Activated naive CD8-positive, alpha-beta T cell treated with anti-CD3 and anti-CD28 coated beads for 36 hours (primary cell): ENCODE measurements at regions not wholly inside any gene's neighbourhood (a gene's known extent, or its start where the extent isn't known, plus 50 kb on each side); places are given as distances from the start of the nearest gene placed in this dataset.

Experiments used
- DNase-seq: peaks from one replicate; pipeline ENCODE4 v3.0.0; 2021
- H3K27ac Mint-ChIP-seq: one replicate; pipeline ENCODE4 v1.8.0; 2022; ENCODE audit warnings: mild to moderate bottlenecking, moderate library complexity, mixed read lengths
- H3K27me3 Mint-ChIP-seq: one replicate; pipeline ENCODE4 v1.8.0; 2022; ENCODE audit warnings: mild to moderate bottlenecking, mixed read lengths
- H3K36me3 Mint-ChIP-seq: one replicate; pipeline ENCODE4 v1.8.0; 2021; ENCODE audit warnings: mild to moderate bottlenecking, mixed read lengths
- H3K4me1 Mint-ChIP-seq: one replicate; pipeline ENCODE4 v1.8.0; 2021; ENCODE audit warnings: mixed read lengths
- H3K4me3 Mint-ChIP-seq: one replicate; pipeline ENCODE4 v1.8.0; 2022; ENCODE audit warnings: mild to moderate bottlenecking, moderate library complexity, mixed read lengths
- H3K9me3 Mint-ChIP-seq: one replicate; pipeline ENCODE4 v1.8.0; 2022; ENCODE audit warnings: mixed read lengths

GRCh38 chr13:112124141-112124540 is 57.2 kb downstream of the SOX1 start:
- Mint-ChIP-seq H3K9me3 (no peaks in the 10 kb centered on the region), H3K36me3 (no peaks in the 10 kb centered on the region), H3K27me3 (peaks cover 23% of the 10 kb centered on the region), H3K4me3 (no peak overlapping the region), H3K27ac (no peak overlapping the region), H3K4me1 (no peaks in the 10 kb centered on the region)
- no peak for DNase-seq

GRCh38 chr13:112127564-112128330 is 60.8 kb downstream of the SOX1 start:
- H3K4me1 Mint-ChIP-seq = no peaks in the 10 kb centered on the region
- no peaks in the 10 kb centered on the region for H3K9me3 Mint-ChIP-seq
- H3K36me3 Mint-ChIP-seq = no peaks in the 10 kb centered on the region
- no peak overlapping the region for H3K27ac Mint-ChIP-seq
- peaks cover 13% of the 10 kb centered on the region for H3K27me3 Mint-ChIP-seq
- no peak for DNase-seq
- H3K4me3 Mint-ChIP-seq = no peak overlapping the region

GRCh38 chr13:112128331-112128610 is 61.3 kb downstream of the SOX1 start:
- H3K4me1 Mint-ChIP-seq = no peaks in the 10 kb centered on the region
- peaks cover 13% of the 10 kb centered on the region for H3K27me3 Mint-ChIP-seq
- no peak overlapping the region for H3K27ac Mint-ChIP-seq
- no peak overlapping the region for H3K4me3 Mint-ChIP-seq
- H3K36me3 Mint-ChIP-seq = no peaks in the 10 kb centered on the region
- H3K9me3 Mint-ChIP-seq = no peaks in the 10 kb centered on the region
- DNase-seq = no peak

GRCh38 chr13:112130418-112130817 is 63.5 kb downstream of the SOX1 start:
- no peaks in the 10 kb centered on the region for H3K4me1 Mint-ChIP-seq
- no peak for DNase-seq
- no peaks in the 10 kb centered on the region for H3K9me3 Mint-ChIP-seq
- no peak overlapping the region for H3K27ac Mint-ChIP-seq
- no peaks in the 10 kb centered on the region for H3K36me3 Mint-ChIP-seq
- peaks cover 12% of the 10 kb centered on the region for H3K27me3 Mint-ChIP-seq
- no peak overlapping the region for H3K4me3 Mint-ChIP-seq

- Mint-ChIP-seq H3K4me3 (no peak overlapping the region), H3K27ac (no peak overlapping the region), H3K4me1 (no peaks in the 10 kb centered on the region), H3K36me3 (no peaks in the 10 kb centered on the region), H3K27me3 (peaks cover 14% of the 10 kb centered on the region), H3K9me3 (no peaks in the 10 kb centered on the region)
- DNase-seq = no peak
These were observed 64.2 kb downstream of the SOX1 start for GRCh38 chr13:112131081-112131712.

GRCh38 chr13:112131713-112132113 is 64.8 kb downstream of the SOX1 start:
- H3K9me3 Mint-ChIP-seq = no peaks in the 10 kb centered on the region
- no peak overlapping the region for H3K27ac Mint-ChIP-seq
- no peak for DNase-seq
- peaks cover 14% of the 10 kb centered on the region for H3K27me3 Mint-ChIP-seq
- H3K36me3 Mint-ChIP-seq = no peaks in the 10 kb centered on the region
- H3K4me1 Mint-ChIP-seq = no peaks in the 10 kb centered on the region
- no peak overlapping the region for H3K4me3 Mint-ChIP-seq

GRCh38 chr13:112132142-112132541 is 65.2 kb downstream of the SOX1 start:
- DNase-seq = no peak
- H3K4me1 Mint-ChIP-seq = no peaks in the 10 kb centered on the region
- H3K27ac Mint-ChIP-seq = no peak overlapping the region
- H3K9me3 Mint-ChIP-seq = no peaks in the 10 kb centered on the region
- H3K4me3 Mint-ChIP-seq = no peak overlapping the region
- H3K27me3 Mint-ChIP-seq = peaks cover 12% of the 10 kb centered on the region
- no peaks in the 10 kb centered on the region for H3K36me3 Mint-ChIP-seq

- DNase-seq = no peak
- no peaks in the 10 kb centered on the region for H3K36me3 Mint-ChIP-seq
- H3K27me3 Mint-ChIP-seq = peaks cover 9% of the 10 kb centered on the region
- H3K4me1 Mint-ChIP-seq = no peaks in the 10 kb centered on the region
- H3K4me3 Mint-ChIP-seq = no peak overlapping the region
- no peaks in the 10 kb centered on the region for H3K9me3 Mint-ChIP-seq
- no peak overlapping the region for H3K27ac Mint-ChIP-seq
These were observed 65.7 kb downstream of the SOX1 start for GRCh38 chr13:112132619-112133018.

GRCh38 chr13:112133499-112134390 is 66.8 kb downstream of the SOX1 start:
- no peak overlapping the region for H3K27ac Mint-ChIP-seq
- H3K4me3 Mint-ChIP-seq = no peak overlapping the region
- no peak for DNase-seq
- no peaks in the 10 kb centered on the region for H3K4me1 Mint-ChIP-seq
- no peaks in the 10 kb centered on the region for H3K9me3 Mint-ChIP-seq
- H3K36me3 Mint-ChIP-seq = no peaks in the 10 kb centered on the region
- H3K27me3 Mint-ChIP-seq = peaks cover 7% of the 10 kb centered on the region

- Mint-ChIP-seq H3K9me3 (no peaks in the 10 kb centered on the region), H3K27ac (no peak overlapping the region), H3K4me3 (no peak overlapping the region), H3K4me1 (no peaks in the 10 kb centered on the region), H3K27me3 (peaks cover 7% of the 10 kb centered on the region), H3K36me3 (no peaks in the 10 kb centered on the region)
- DNase-seq = no peak
These were observed 67.6 kb downstream of the SOX1 start for GRCh38 chr13:112134391-112135075.

- no peaks in the 10 kb centered on the region for H3K4me1 Mint-ChIP-seq
- H3K27ac Mint-ChIP-seq = no peak overlapping the region
These were observed 69.1 kb downstream of the SOX1 start for GRCh38 chr13:112136095-112136494.

GRCh38 chr13:112137144-112137543 is 70.2 kb downstream of the SOX1 start:
- no peaks in the 10 kb centered on the region for H3K36me3 Mint-ChIP-seq
- H3K4me1 Mint-ChIP-seq = no peaks in the 10 kb centered on the region
- H3K27ac Mint-ChIP-seq = no peak overlapping the region
- DNase-seq = no peak
- peaks cover 15% of the 10 kb centered on the region for H3K27me3 Mint-ChIP-seq
- H3K4me3 Mint-ChIP-seq = no peak overlapping the region
- no peaks in the 10 kb centered on the region for H3K9me3 Mint-ChIP-seq

More at GRCh38 chr13:112136095-112136494, 69.1 kb downstream of the SOX1 start:
- no peaks in the 10 kb centered on the region for H3K9me3 Mint-ChIP-seq
- H3K4me3 Mint-ChIP-seq = no peak overlapping the region
- no peaks in the 10 kb centered on the region for H3K36me3 Mint-ChIP-seq
- H3K27me3 Mint-ChIP-seq = peaks cover 11% of the 10 kb centered on the region
- DNase-seq = no peak

- Mint-ChIP-seq H3K4me1 (no peaks in the 10 kb centered on the region), H3K27me3 (peaks cover 23% of the 10 kb centered on the region), H3K9me3 (no peaks in the 10 kb centered on the region), H3K4me3 (no peak overlapping the region), H3K36me3 (no peaks in the 10 kb centered on the region), H3K27ac (no peak overlapping the region)
- no peak for DNase-seq
These were observed 73.4 kb downstream of the SOX1 start for GRCh38 chr13:112140366-112140765.

- no peaks in the 10 kb centered on the region for H3K36me3 Mint-ChIP-seq
- H3K27me3 Mint-ChIP-seq = peaks cover 17% of the 10 kb centered on the region
- H3K4me1 Mint-ChIP-seq = no peaks in the 10 kb centered on the region
- H3K4me3 Mint-ChIP-seq = no peak overlapping the region
- DNase-seq = no peak
- no peaks in the 10 kb centered on the region for H3K9me3 Mint-ChIP-seq
- H3K27ac Mint-ChIP-seq = no peak overlapping the region
These were observed 74.9 kb downstream of the SOX1 start for GRCh38 chr13:112141643-112142400.
